Tibial artery (tissue), 4 donors: ENCODE measurements at regions not wholly inside any gene's neighbourhood (a gene's known extent, or its start where the extent isn't known, plus 50 kb on each side); places are given as distances from the start of the nearest gene placed in this dataset.

Experiments
- DNase-seq, 2 donors: peaks; one replicate each; pipeline ENCODE4 v3.0.0-alpha.2; 2019
- H3K27ac ChIP-seq, 2 donors: fragments of 200-600 bp; sonication (generic) in 1 of 2; 1 replicate in 1 of 2; 2 replicates in 1 of 2; pipeline ENCODE4 v1.5.1; 2018 to 2019; ENCODE audit warnings: mild to moderate bottlenecking in 1 of 2
- H3K27me3 ChIP-seq, 2 donors: fragments of 200-600 bp; sonication (generic) in 1 of 2; one replicate each; pipeline versions ENCODE4 v1.5.1 to v1.6.0; 2016 to 2019
- H3K36me3 ChIP-seq, 3 donors: fragments of 200-600 bp; sonication (generic) in 2 of 3; one replicate each; pipeline ENCODE4 v1.5.1; 2016 to 2019; ENCODE audit warnings: mild to moderate bottlenecking in 2 of 3
- H3K4me1 ChIP-seq, 4 donors: fragments of 200-600 bp; sonication (generic) in 2 of 4; 1 replicate in 3 of 4; 2 replicates in 1 of 4; pipeline ENCODE4 v1.5.1; 2016 to 2019
- H3K4me3 ChIP-seq, 2 donors: fragments of 200-600 bp; sonication (generic) in 1 of 2; 1 replicate in 1 of 2; 2 replicates in 1 of 2; pipeline ENCODE4 v1.5.1; 2018 to 2019; ENCODE audit warnings: mild to moderate bottlenecking in 2 of 2
- H3K9me3 ChIP-seq, 3 donors: fragments of 200-600 bp; sonication (generic) in 1 of 3; one replicate each; pipeline ENCODE4 v1.5.1; 2016 to 2019
- intact Hi-C: fragments of 100-400 bp; cut with DNase I; formaldehyde crosslinking; loops from one replicate; pipeline ENCODE4 v1.15.0; 2023; ENCODE audit warnings: low total_unique reads
- TF ChIP-seq, protein P1 (sequence below), 2 experiments: fragments of 200-600 bp in 1 of 2; fragments of 450-650 bp in 1 of 2; IDR thresholded peaks; one replicate each; pipeline ENCODE4 v1.5.1; 2017 to 2019; ENCODE audit warnings: antibody characterized with exemption in 2 of 2, mild to moderate bottlenecking in 1 of 2, moderate library complexity in 1 of 2

DNA sequence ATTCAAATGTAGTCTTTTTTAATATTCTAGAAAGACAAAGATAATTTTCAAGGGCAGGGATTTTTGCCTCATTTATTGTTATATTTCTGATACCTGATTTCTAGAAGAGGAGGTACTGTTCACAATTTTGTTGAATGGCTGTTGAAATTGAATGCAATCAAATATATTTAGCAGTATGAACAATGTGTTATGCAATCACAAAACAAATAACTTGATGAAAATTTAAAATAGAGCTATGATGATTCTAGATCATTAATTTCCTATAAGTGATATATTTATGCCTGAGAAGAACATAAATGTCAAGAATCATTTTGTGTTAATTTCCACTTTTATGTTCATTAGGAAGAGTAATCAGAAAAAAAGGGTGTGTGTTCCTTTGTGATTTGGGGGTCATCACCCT lies 114.6 kb upstream of the CNTNAP2 start:
- Histone ChIP-seq H3K4me3 (no peak overlapping the region), H3K36me3 (no peaks in the 10 kb centered on the region), H3K27me3 (no peaks in the 10 kb centered on the region), H3K27ac (no peak overlapping the region), H3K9me3 (no peaks in the 10 kb centered on the region), H3K4me1 (no peaks in the 10 kb centered on the region)
- DNase-seq, result no peak
- TF ChIP-seq, protein P1, sequence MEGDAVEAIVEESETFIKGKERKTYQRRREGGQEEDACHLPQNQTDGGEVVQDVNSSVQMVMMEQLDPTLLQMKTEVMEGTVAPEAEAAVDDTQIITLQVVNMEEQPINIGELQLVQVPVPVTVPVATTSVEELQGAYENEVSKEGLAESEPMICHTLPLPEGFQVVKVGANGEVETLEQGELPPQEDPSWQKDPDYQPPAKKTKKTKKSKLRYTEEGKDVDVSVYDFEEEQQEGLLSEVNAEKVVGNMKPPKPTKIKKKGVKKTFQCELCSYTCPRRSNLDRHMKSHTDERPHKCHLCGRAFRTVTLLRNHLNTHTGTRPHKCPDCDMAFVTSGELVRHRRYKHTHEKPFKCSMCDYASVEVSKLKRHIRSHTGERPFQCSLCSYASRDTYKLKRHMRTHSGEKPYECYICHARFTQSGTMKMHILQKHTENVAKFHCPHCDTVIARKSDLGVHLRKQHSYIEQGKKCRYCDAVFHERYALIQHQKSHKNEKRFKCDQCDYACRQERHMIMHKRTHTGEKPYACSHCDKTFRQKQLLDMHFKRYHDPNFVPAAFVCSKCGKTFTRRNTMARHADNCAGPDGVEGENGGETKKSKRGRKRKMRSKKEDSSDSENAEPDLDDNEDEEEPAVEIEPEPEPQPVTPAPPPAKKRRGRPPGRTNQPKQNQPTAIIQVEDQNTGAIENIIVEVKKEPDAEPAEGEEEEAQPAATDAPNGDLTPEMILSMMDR (IDR thresholded peaks at IDR 0.05), result no peak
- intact Hi-C loops, result no loop called here

DNA sequence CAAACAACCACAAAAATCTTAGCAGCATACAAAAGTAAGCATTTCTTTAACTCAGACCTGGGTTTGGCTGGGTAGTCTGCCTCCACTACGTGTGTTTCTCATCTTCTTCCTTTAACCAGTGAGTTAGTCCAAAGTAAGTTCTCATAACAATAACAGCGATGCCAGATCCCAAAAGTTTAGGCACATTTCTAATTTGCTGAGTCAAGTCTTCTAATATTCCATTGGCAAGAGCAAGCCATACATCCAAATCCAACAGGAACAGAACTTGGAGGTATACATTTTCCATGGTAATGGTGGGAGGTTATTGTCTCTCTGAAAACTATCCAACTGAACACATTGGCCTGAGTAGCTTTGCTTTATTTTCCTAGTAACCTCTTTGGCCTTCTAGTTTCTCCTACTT lies 115.7 kb upstream of the CNTNAP2 start:
- no peak overlapping the region for H3K4me3 ChIP-seq
- intact Hi-C loops, result no loop called here
- H3K9me3 ChIP-seq, result no peaks in the 10 kb centered on the region
- H3K27ac ChIP-seq, result no peak overlapping the region
- no peaks in the 10 kb centered on the region for H3K27me3 ChIP-seq
- no peaks in the 10 kb centered on the region for H3K36me3 ChIP-seq
- no peaks in the 10 kb centered on the region for H3K4me1 ChIP-seq
- TF ChIP-seq, protein P1 (IDR thresholded peaks at IDR 0.05), result no peak
- DNase-seq, result no peak

- intact Hi-C loops, result no loop called here
These were observed 127.1 kb upstream of the CNTNAP2 start for GRCh38 chr7:145989469-145989868.

DNA sequence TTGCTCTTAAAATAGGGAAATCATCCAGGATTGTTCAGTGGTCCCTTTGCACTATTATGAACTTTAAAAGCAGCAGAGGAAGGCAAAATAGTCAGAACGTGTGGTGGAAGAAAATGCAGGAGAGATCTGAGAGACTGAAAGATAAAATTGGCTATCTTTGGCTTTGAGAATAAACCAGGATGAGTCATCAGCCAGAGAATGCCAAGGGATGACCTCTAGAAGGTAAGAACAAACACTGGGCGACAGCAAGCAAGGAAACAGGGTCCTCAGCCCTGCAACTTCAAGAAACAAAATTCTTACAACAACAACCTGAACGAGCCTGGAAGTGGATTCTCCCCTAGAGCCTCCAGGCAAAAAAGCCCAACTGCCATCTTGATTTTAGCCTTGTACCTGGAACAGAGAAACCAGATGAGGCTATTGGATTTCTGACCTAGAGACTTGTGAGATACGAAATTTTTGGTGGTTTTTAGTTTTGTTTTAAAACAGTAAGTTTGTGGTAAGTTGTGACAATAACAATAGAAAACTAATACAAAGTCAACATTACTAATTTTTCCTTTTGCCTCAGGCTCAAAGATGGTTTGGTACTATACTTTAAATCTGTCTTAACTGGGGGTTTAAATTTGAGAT lies 130.2 kb upstream of the CNTNAP2 start:
- H3K27me3 ChIP-seq, result no peaks in the 10 kb centered on the region
- no peaks in the 10 kb centered on the region for H3K9me3 ChIP-seq
- intact Hi-C loops, result no loop called here
- no peak for DNase-seq
- TF ChIP-seq, protein P1 (IDR thresholded peaks at IDR 0.05), result no peak
- H3K4me1 ChIP-seq, result no peaks in the 10 kb centered on the region
- H3K36me3 ChIP-seq, result no peaks in the 10 kb centered on the region
- no peak overlapping the region for H3K4me3 ChIP-seq
- H3K27ac ChIP-seq, result no peak overlapping the region

More at GRCh38 chr7:145989469-145989868, 127.1 kb upstream of the CNTNAP2 start:
- Histone ChIP-seq H3K36me3 (no peaks in the 10 kb centered on the region), H3K4me3 (no peak overlapping the region), H3K27ac (no peak overlapping the region), H3K27me3 (no peaks in the 10 kb centered on the region), H3K4me1 (no peaks in the 10 kb centered on the region), H3K9me3 (no peaks in the 10 kb centered on the region)
- no peak for DNase-seq
- TF ChIP-seq, protein P1 (IDR thresholded peaks at IDR 0.05), result no peak

DNA sequence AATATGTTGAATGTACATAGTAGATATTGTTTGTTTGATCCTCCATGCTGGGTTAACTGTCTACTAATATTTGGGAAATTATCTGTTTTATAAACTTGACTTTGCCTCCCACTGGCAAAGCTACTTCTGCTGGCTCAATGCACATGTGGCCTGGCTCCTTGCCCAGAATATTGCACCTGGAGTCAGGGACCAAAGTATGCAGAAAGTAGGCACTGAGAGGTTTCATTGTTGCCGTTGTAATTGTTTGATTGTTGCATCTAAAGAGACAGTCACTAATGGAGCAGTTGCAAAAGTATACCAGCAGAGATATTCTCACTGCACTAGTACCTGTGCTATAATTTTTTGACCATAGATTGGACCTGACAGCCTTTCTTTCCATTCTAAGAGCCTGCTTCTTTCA lies 137.8 kb upstream of the CNTNAP2 start:
- Histone ChIP-seq H3K27me3 (no peaks in the 10 kb centered on the region), H3K36me3 (no peaks in the 10 kb centered on the region)
- TF ChIP-seq, protein P1 (IDR thresholded peaks at IDR 0.05), result no peak

DNA sequence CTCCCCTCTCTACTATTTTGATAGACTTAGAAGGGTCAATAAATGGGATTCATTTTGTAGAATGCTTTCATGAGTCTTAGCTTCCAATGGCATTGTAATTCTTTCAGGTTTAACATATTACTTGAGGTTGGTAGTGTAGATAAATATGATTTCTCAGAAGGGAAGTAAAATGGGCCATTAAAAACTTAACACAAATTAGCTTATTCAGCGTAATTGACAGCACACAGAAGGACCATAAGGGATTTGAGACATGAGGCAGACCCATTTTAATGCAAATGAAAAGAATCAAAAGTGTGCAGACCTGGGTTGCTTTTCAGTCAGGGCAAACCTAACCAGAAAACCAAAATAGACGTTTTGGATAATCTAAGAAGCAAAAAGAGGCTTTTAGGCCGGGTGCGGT lies 156.6 kb upstream of the CNTNAP2 start:
- TF ChIP-seq, protein P1 (IDR thresholded peaks at IDR 0.05), result no peak
- no peaks in the 10 kb centered on the region for H3K9me3 ChIP-seq
- DNase-seq, result no peak
- no peak overlapping the region for H3K4me3 ChIP-seq
- no peak overlapping the region for H3K27ac ChIP-seq
- intact Hi-C loops, result no loop called here
- no peaks in the 10 kb centered on the region for H3K4me1 ChIP-seq
- H3K27me3 ChIP-seq, result no peaks in the 10 kb centered on the region
- H3K36me3 ChIP-seq, result no peaks in the 10 kb centered on the region

More for the DNA sequence above, 137.8 kb upstream of the CNTNAP2 start:
- no peak overlapping the region for H3K4me3 ChIP-seq
- H3K4me1 ChIP-seq, result no peaks in the 10 kb centered on the region
- no peak for DNase-seq
- intact Hi-C loops, result no loop called here
- H3K27ac ChIP-seq, result no peak overlapping the region
- no peaks in the 10 kb centered on the region for H3K9me3 ChIP-seq
